ENCODE measurements at regions not wholly inside any gene's neighbourhood (a gene's known extent, or its start where the extent isn't known, plus 50 kb on each side); places are given as distances from the start of the nearest gene placed in this dataset.

DNA sequence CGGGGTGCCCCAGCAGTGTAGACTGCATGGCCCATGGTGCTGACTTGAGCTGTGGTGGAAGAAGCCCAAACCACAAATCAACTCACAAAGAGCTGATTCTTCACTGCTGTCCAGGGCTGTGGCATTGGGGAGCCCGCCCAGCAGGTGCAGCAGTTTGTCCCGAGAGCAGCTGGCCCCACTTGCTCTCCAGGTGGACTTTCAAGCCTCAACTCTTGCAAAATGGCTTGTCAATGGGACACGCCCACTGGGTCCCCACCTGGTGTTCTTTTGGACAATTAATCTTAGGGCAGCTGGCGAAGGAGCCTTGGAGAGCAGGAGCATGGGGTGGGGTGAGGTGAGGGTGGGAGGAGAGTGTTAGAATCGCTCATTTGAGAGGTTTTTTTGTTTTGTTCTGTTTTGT lies 117.9 kb downstream of the MYCN start:
- no peak for TF ChIP-seq SP1 (IDR thresholded peaks at IDR 0.05)
- no peak for TF ChIP-seq FOXK2 (IDR thresholded peaks at IDR 0.05)
- TF ChIP-seq TARDBP (IDR thresholded peaks at IDR 0.05): no peak
- no peak for TF ChIP-seq FOXM1 (IDR thresholded peaks at IDR 0.05; ENCODE audit: borderline replicate concordance)
- no peak for TF ChIP-seq BHLHE40 (IDR thresholded peaks at IDR 0.05; ENCODE audit: borderline replicate concordance)
- TF ChIP-seq SUZ12 (IDR thresholded peaks at IDR 0.05): no peak
- no peak for TF ChIP-seq LEF1 (IDR thresholded peaks at IDR 0.05; ENCODE audit: borderline replicate concordance)
- TF ChIP-seq ELF4 (IDR thresholded peaks at IDR 0.05): no peak
- TF ChIP-seq, protein P1, sequence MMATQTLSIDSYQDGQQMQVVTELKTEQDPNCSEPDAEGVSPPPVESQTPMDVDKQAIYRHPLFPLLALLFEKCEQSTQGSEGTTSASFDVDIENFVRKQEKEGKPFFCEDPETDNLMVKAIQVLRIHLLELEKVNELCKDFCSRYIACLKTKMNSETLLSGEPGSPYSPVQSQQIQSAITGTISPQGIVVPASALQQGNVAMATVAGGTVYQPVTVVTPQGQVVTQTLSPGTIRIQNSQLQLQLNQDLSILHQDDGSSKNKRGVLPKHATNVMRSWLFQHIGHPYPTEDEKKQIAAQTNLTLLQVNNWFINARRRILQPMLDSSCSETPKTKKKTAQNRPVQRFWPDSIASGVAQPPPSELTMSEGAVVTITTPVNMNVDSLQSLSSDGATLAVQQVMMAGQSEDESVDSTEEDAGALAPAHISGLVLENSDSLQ (IDR thresholded peaks at IDR 0.05): no peak
- no peak for TF ChIP-seq ARNT (IDR thresholded peaks at IDR 0.05)
- no peak for TF ChIP-seq HDGF (IDR thresholded peaks at IDR 0.05; ENCODE audit: borderline replicate concordance)
- no peak for TF ChIP-seq NFRKB (IDR thresholded peaks at IDR 0.05)
